DOHH2 (cell line): ENCODE measurements at regions not wholly inside any gene's neighbourhood (a gene's known extent, or its start where the extent isn't known, plus 50 kb on each side); places are given as distances from the start of the nearest gene placed in this dataset.

ENCODE experiments used
- H3F3A ChIP-seq: fragments of 200-600 bp; sonication (generic), shearing (Covaris generic); 2 replicates; pipeline ENCODE4 v1.6.0; 2016; ENCODE audit warnings: antibody characterized with exemption, mild to moderate bottlenecking; ENCODE audit not compliant: control insufficient read depth, insufficient read depth
- H3K27ac ChIP-seq: fragments of 200-600 bp; sonication (generic); 2 replicates; pipeline ENCODE4 v1.5.1; 2014; ENCODE audit warnings: low read depth, mild to moderate bottlenecking, low read length, moderate library complexity
- H3K27me3 ChIP-seq: fragments of 200-600 bp; sonication (generic); 2 replicates; pipeline ENCODE4 v1.6.1; 2014; ENCODE audit warnings: mild to moderate bottlenecking, low read length, mixed read lengths; ENCODE audit not compliant: control insufficient read depth
- H3K36me3 ChIP-seq: fragments of 200-600 bp; sonication (generic); 2 replicates; pipeline ENCODE4 v1.6.1; 2014; ENCODE audit warnings: mild to moderate bottlenecking, low read length, moderate library complexity, mixed read lengths; ENCODE audit not compliant: control insufficient read depth
- H3K4me1 ChIP-seq: fragments of 200-600 bp; sonication (generic); 2 replicates; pipeline ENCODE4 v1.6.1; 2014; ENCODE audit warnings: mild to moderate bottlenecking, low read length, mixed read lengths; ENCODE audit not compliant: control insufficient read depth
- H3K4me2 ChIP-seq: fragments of 200-600 bp; sonication (generic); 2 replicates; pipeline ENCODE4 v1.6.0; 2014; ENCODE audit warnings: mild to moderate bottlenecking, low read length, moderate library complexity
- H3K4me3 ChIP-seq: fragments of 200-600 bp; sonication (generic); 2 replicates; pipeline ENCODE4 v1.5.1; 2014; ENCODE audit warnings: mild to moderate bottlenecking, low read length, mixed read lengths
- H3K79me2 ChIP-seq: fragments of 200-600 bp; sonication (generic); 2 replicates; pipeline ENCODE4 v1.6.1; 2014; ENCODE audit warnings: mild to moderate bottlenecking, low read length, mixed read lengths; ENCODE audit not compliant: control insufficient read depth
- H3K9me2 ChIP-seq: fragments of 200-600 bp; sonication (generic); replicated peaks from 2 replicates; pipeline ENCODE4 v1.6.1; 2014; ENCODE audit warnings: mild to moderate bottlenecking, low read length, mixed read lengths; ENCODE audit not compliant: control insufficient read depth
- H3K9me3 ChIP-seq: fragments of 200-600 bp; sonication (generic); 2 replicates; pipeline ENCODE4 v1.6.1; 2014; ENCODE audit warnings: antibody characterized with exemption, low read length, mixed read lengths; ENCODE audit not compliant: control insufficient read depth, insufficient read depth
- H4K20me1 ChIP-seq: fragments of 200-600 bp; sonication (generic); 2 replicates; pipeline ENCODE4 v1.6.0; 2014; ENCODE audit warnings: low read depth, mild to moderate bottlenecking, antibody characterized with exemption, low read length, moderate library complexity; ENCODE audit not compliant: control insufficient read depth, insufficient read depth
- EZH2phosphoT487 ChIP-seq: fragments of 200-600 bp; sonication (generic); IDR thresholded peaks from 2 replicates; pipeline ENCODE4 v1.6.1; 2017; ENCODE audit warnings: borderline replicate concordance, mild to moderate bottlenecking, antibody characterized with exemption, low read length, moderate library complexity, mixed read lengths
- TF ChIP-seq, protein P1 (sequence below): fragments of 200-600 bp; sonication (generic); IDR thresholded peaks from one replicate; pipeline ENCODE4 v1.5.1; 2014; ENCODE audit warnings: antibody characterized with exemption, mild to moderate bottlenecking, low read depth, low read length; ENCODE audit not compliant: poor library complexity, severe bottlenecking

DNA sequence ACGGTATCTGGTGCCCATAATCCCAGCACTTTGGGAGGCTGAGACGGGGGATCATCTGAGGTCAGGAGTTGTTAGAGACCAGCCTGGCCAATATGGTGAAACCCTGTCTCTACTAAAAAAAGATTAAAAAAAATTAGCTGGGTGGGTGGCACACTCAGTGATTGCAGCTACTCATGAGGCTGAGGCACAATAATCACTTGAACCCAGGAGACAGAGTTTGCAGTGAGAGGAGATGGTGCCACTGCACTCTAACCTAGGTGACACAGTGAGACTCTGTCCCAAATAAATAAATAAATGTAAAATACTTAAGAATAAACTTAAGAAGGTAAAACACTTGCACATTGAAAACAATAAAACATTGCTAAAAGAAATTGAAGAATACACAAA is 90.4 kb downstream of the ZNF280B start:
- H3K4me3 ChIP-seq = no peak overlapping the region
- H3K9me3 ChIP-seq = no peaks in the 10 kb centered on the region
- H3F3A ChIP-seq = peaks cover 3% of the 10 kb centered on the region
- no peaks in the 10 kb centered on the region for H3K27me3 ChIP-seq
- no peak overlapping the region for H3K4me2 ChIP-seq
- no peaks in the 10 kb centered on the region for H3K36me3 ChIP-seq
- H4K20me1 ChIP-seq = no peaks in the 10 kb centered on the region
- H3K27ac ChIP-seq = no peak overlapping the region
- TF ChIP-seq, protein P1, sequence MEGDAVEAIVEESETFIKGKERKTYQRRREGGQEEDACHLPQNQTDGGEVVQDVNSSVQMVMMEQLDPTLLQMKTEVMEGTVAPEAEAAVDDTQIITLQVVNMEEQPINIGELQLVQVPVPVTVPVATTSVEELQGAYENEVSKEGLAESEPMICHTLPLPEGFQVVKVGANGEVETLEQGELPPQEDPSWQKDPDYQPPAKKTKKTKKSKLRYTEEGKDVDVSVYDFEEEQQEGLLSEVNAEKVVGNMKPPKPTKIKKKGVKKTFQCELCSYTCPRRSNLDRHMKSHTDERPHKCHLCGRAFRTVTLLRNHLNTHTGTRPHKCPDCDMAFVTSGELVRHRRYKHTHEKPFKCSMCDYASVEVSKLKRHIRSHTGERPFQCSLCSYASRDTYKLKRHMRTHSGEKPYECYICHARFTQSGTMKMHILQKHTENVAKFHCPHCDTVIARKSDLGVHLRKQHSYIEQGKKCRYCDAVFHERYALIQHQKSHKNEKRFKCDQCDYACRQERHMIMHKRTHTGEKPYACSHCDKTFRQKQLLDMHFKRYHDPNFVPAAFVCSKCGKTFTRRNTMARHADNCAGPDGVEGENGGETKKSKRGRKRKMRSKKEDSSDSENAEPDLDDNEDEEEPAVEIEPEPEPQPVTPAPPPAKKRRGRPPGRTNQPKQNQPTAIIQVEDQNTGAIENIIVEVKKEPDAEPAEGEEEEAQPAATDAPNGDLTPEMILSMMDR = no peak
- no peak for TF ChIP-seq EZH2phosphoT487
- no peaks in the 10 kb centered on the region for H3K79me2 ChIP-seq
- H3K4me1 ChIP-seq = peaks cover 32% of the 10 kb centered on the region
- no peaks in the 10 kb centered on the region for H3K9me2 ChIP-seq

GRCh38 chr22:22418957-22419356 is 89.6 kb downstream of the ZNF280B start:
- no peak for TF ChIP-seq EZH2phosphoT487
- TF ChIP-seq, protein P1 = no peak
- H3F3A ChIP-seq = peaks cover 3% of the 10 kb centered on the region
- no peak overlapping the region for H3K27ac ChIP-seq
- H4K20me1 ChIP-seq = no peaks in the 10 kb centered on the region
- H3K4me2 ChIP-seq = no peak overlapping the region
- H3K9me3 ChIP-seq = no peaks in the 10 kb centered on the region
- no peaks in the 10 kb centered on the region for H3K36me3 ChIP-seq
- peaks cover 40% of the 10 kb centered on the region for H3K4me1 ChIP-seq
- no peaks in the 10 kb centered on the region for H3K27me3 ChIP-seq
- no peaks in the 10 kb centered on the region for H3K79me2 ChIP-seq
- H3K4me3 ChIP-seq = no peak overlapping the region
- no peaks in the 10 kb centered on the region for H3K9me2 ChIP-seq

GRCh38 chr22:22420580-22420979 is 88.0 kb downstream of the ZNF280B start:
- Histone ChIP-seq H3K4me2 (no peak overlapping the region), H3K36me3 (no peaks in the 10 kb centered on the region), H3F3A (peaks cover 3% of the 10 kb centered on the region), H3K4me3 (no peak overlapping the region), H3K27ac (no peak overlapping the region), H3K79me2 (no peaks in the 10 kb centered on the region), H3K4me1 (peaks cover 53% of the 10 kb centered on the region), H3K9me3 (no peaks in the 10 kb centered on the region), H3K9me2 (no peaks in the 10 kb centered on the region), H4K20me1 (no peaks in the 10 kb centered on the region), H3K27me3 (no peaks in the 10 kb centered on the region)
- no peak for TF ChIP-seq EZH2phosphoT487
- TF ChIP-seq, protein P1 = no peak

- Histone ChIP-seq H3F3A (peaks cover 3% of the 10 kb centered on the region), H3K4me1 (peaks cover 62% of the 10 kb centered on the region), H3K27ac (no peak overlapping the region), H3K27me3 (no peaks in the 10 kb centered on the region), H3K9me3 (no peaks in the 10 kb centered on the region), H3K4me3 (no peak overlapping the region), H3K36me3 (no peaks in the 10 kb centered on the region), H3K9me2 (no peaks in the 10 kb centered on the region), H3K4me2 (no peak overlapping the region), H3K79me2 (no peaks in the 10 kb centered on the region), H4K20me1 (no peaks in the 10 kb centered on the region)
- TF ChIP-seq, protein P1 = no peak
- TF ChIP-seq EZH2phosphoT487 = no peak
Observed at GRCh38 chr22:22421392-22421791, 87.2 kb downstream of the ZNF280B start.
